ENCODE measurements at regions not wholly inside any gene's neighbourhood (a gene's known extent, or its start where the extent isn't known, plus 50 kb on each side); places are given as distances from the start of the nearest gene placed in this dataset.

- Histone ChIP-seq H3K79me1 (ENCODE audit: low read depth, low read length) (no peaks in the 10 kb centered on the region), H3K27me3 (replicated peaks in 1 of 4; ENCODE audit: control insufficient read depth in 3 of 4, extremely low read depth in 1 of 4, insufficient read depth in 3 of 4, low read length in 3 of 4) (no peaks in the 10 kb centered on the region), H2BK20ac (ENCODE audit: low read length) (no peak overlapping the region), H3K4me3 (ENCODE audit: extremely low read depth in 1 of 4, insufficient read depth in 2 of 4, low read depth in 3 of 4, low read length in 4 of 4) (no peak overlapping the region), H3K18ac (ENCODE audit: extremely low read depth, low read length) (no peak overlapping the region), H3K27ac (ENCODE audit: low read depth, low read length) (no peak overlapping the region), H3K56ac (replicated peaks; ENCODE audit: insufficient read length, low read depth, low read length) (no peak overlapping the region), H2BK5ac (ENCODE audit: low read depth, low read length) (no peak overlapping the region), H4K91ac (replicated peaks; ENCODE audit: insufficient read length, low read length) (no peak overlapping the region), H3K23ac (ENCODE audit: insufficient read length) (no peak overlapping the region), H3K4me2 (ENCODE audit: insufficient read depth in 1 of 2, low read depth in 2 of 2, low read length in 2 of 2) (no peak overlapping the region), H2AK5ac (ENCODE audit: low read depth, low read length) (no peak overlapping the region), H4K5ac (ENCODE audit: insufficient read length, low read depth, low read length) (no peak overlapping the region), H3K9me3 (ENCODE audit: insufficient read depth in 2 of 2, low read depth in 1 of 2, low read length in 1 of 2) (no peaks in the 10 kb centered on the region), H3K4ac (replicated peaks; ENCODE audit: insufficient read length, low read depth, low read length) (no peak overlapping the region), H2BK15ac (ENCODE audit: low read length) (no peak overlapping the region), H2AFZ (ENCODE audit: low read length) (no peak overlapping the region), H3K36me3 (ENCODE audit: control insufficient read depth in 2 of 4, insufficient read depth in 4 of 4, low read length in 3 of 4) (no peaks in the 10 kb centered on the region), H2BK12ac (ENCODE audit: low read depth, low read length) (no peak overlapping the region), H3K79me2 (ENCODE audit: control insufficient read depth in 1 of 2, insufficient read depth in 2 of 2, low read length in 2 of 2) (no peaks in the 10 kb centered on the region), H3K9ac (replicated peaks in 1 of 4; ENCODE audit: extremely low read depth in 1 of 4, low read depth in 3 of 4, low read length in 3 of 4) (no peak overlapping the region), H3K14ac (ENCODE audit: insufficient read length) (no peak overlapping the region), H2BK120ac (replicated peaks; ENCODE audit: low read depth, low read length) (no peak overlapping the region), H4K20me1 (replicated peaks in 1 of 2; ENCODE audit: control insufficient read depth in 1 of 2, insufficient read depth in 2 of 2, low read length in 2 of 2) (no peaks in the 10 kb centered on the region), H3K4me1 (replicated peaks in 1 of 4; ENCODE audit: control insufficient read depth in 3 of 4, insufficient read depth in 4 of 4, low read length in 3 of 4) (no peaks in the 10 kb centered on the region; a peak in 1 of 7 replicates), H4K8ac (ENCODE audit: extremely low read depth, insufficient read depth, low read length) (no peak overlapping the region), H3K23me2 (ENCODE audit: low read depth, low read length) (no peaks in the 10 kb centered on the region)
- POLR2A ChIA-PET (ENCODE audit: partially characterized antibody), result no interaction called here
- no peak for FAIRE-seq
- CTCF ChIA-PET (ENCODE audit: partially characterized antibody), result no interaction called here
- DNase-seq (ENCODE audit: low read depth in 1 of 2, low spot score in 2 of 2), result no peak
- TF ChIP-seq RFX5 (IDR thresholded peaks at IDR 0.05; ENCODE audit: borderline replicate concordance, low read depth, low read length), result no peak
- no peak for TF ChIP-seq HDAC6 (IDR thresholded peaks at IDR 0.05; ENCODE audit: low read depth, low read length)
- TF ChIP-seq POLR2AphosphoS5 (IDR thresholded peaks at IDR 0.05; ENCODE audit: low read depth, low read length), result no peak
- no peak for TF ChIP-seq CHD2 (IDR thresholded peaks at IDR 0.05; ENCODE audit: low read length)
- TF ChIP-seq ASH2L (IDR thresholded peaks at IDR 0.05; ENCODE audit: low read length), result no peak
- TF ChIP-seq EGR1 (IDR thresholded peaks at IDR 0.05; ENCODE audit: borderline replicate concordance, low read depth, low read length), result no peak
- no peak for TF ChIP-seq POU5F1 (IDR thresholded peaks at IDR 0.05; ENCODE audit: low read depth, low read length)
- no peak for TF ChIP-seq USF2 (IDR thresholded peaks at IDR 0.05; ENCODE audit: low read length)
- no peak for TF ChIP-seq TEAD4 (IDR thresholded peaks at IDR 0.05; ENCODE audit: low read depth, low read length)
- TF ChIP-seq KDM5A (IDR thresholded peaks at IDR 0.05; ENCODE audit: low read length), result no peak
- no peak for TF ChIP-seq NRF1 (IDR thresholded peaks at IDR 0.05; ENCODE audit: low read depth, low read length)
- no peak for TF ChIP-seq CEBPB (IDR thresholded peaks at IDR 0.05; ENCODE audit: low read depth, low read length)
- 96% methylated on average over 4 of the region's 4 CpGs; no CpG with 5 or more reads in 1 of the 2 experiments for WGBS, 2 experiments (ENCODE audit: extremely low coverage in 1 of 2, insufficient coverage in 1 of 2, insufficient read length in 1 of 2, insufficient replicate concordance in 2 of 2, low coverage in 1 of 2, low lambda C conversion rate in 2 of 2, missing lambda C conversion rate in 1 of 2)
Observed at GRCh38 chr13:74560325-74560724, 426.1 kb upstream of the KLF12 start.
